Breast epithelium (tissue), 3 donors: ENCODE measurements at regions not wholly inside any gene's neighbourhood (a gene's known extent, or its start where the extent isn't known, plus 50 kb on each side); places are given as distances from the start of the nearest gene placed in this dataset.

Source experiments
- POLR2A ChIP-seq: fragments of 450-650 bp; IDR thresholded peaks from one replicate; pipeline ENCODE4 v1.6.1; 2016; ENCODE audit warnings: antibody characterized with exemption, mild to moderate bottlenecking, moderate library complexity
- POLR2AphosphoS5 ChIP-seq, 3 donors: sonication (generic); formaldehyde crosslinking; IDR thresholded peaks; one replicate each; pipeline ENCODE4 v1.6.1; 2017; ENCODE audit warnings: antibody characterized with exemption in 3 of 3

GRCh38 chr20:23217023-23217422, 130.9 kb upstream of the CD93 start:
- TF ChIP-seq POLR2AphosphoS5 (IDR thresholded peaks at IDR 0.05), result no peak
- no peak for TF ChIP-seq POLR2A
